ENCODE measurements at regions not wholly inside any gene's neighbourhood (a gene's known extent, or its start where the extent isn't known, plus 50 kb on each side); places are given as distances from the start of the nearest gene placed in this dataset.
A peak's percentile ranks its signal among the peaks of the same experiment; 100 is the strongest.

GRCh38 chr14:104373855-104374717, 205.5 kb upstream of the C14orf180 start:
- no peak for DNase-seq

- no peak for DNase-seq
Observed at GRCh38 chr14:104374718-104375080, 204.9 kb upstream of the C14orf180 start.

- DNase-seq, result no peak
Observed at GRCh38 chr14:104375551-104376201, 203.9 kb upstream of the C14orf180 start.

- DNase-seq, result no peak
Observed at GRCh38 chr14:104376202-104377140, 203.1 kb upstream of the C14orf180 start.

- DNase-seq, result no peak
Observed at GRCh38 chr14:104377256-104377655, 202.3 kb upstream of the C14orf180 start.

GRCh38 chr14:104378698-104379113, 200.9 kb upstream of the C14orf180 start:
- DNase-seq, result no peak

- DNase-seq, result no peak
Observed at GRCh38 chr14:104382361-104383087, 197.0 kb upstream of the C14orf180 start.

GRCh38 chr14:104383088-104383995, 196.2 kb upstream of the C14orf180 start:
- DNase-seq, result no peak

- DNase-seq, result no peak
Observed at GRCh38 chr14:104383996-104384775, 195.4 kb upstream of the C14orf180 start.

GRCh38 chr14:104384776-104385071, 194.8 kb upstream of the C14orf180 start:
- no peak for DNase-seq

GRCh38 chr14:104385111-104385510, 194.5 kb upstream of the C14orf180 start:
- no peak for DNase-seq

GRCh38 chr14:104385531-104386101, 193.9 kb upstream of the C14orf180 start:
- no peak for DNase-seq

- DNase-seq, result no peak
Observed at GRCh38 chr14:104386151-104386841, 193.3 kb upstream of the C14orf180 start.

GRCh38 chr14:104387022-104388010, 192.2 kb upstream of the C14orf180 start:
- DNase-seq, result peak; percentile 17

- DNase-seq, result no peak
Observed at GRCh38 chr14:104388011-104388521, 191.5 kb upstream of the C14orf180 start.

GRCh38 chr14:104388541-104389325, 190.8 kb upstream of the C14orf180 start:
- peak; percentile 17 for DNase-seq

Measured in stimulated activated CD8-positive, alpha-beta memory T cell treated with anti-CD3 and anti-CD28 coated beads, Interleukin-4, amount 100 ng/mL, for 48 hours (primary cell).